ENCODE measurements at regions not wholly inside any gene's neighbourhood (a gene's known extent, or its start where the extent isn't known, plus 50 kb on each side); places are given as distances from the start of the nearest gene placed in this dataset.

- DNase-seq (ENCODE audit: low read depth, low spot score) (no peak), ATAC-seq (no peak), FAIRE-seq (no peak)
- in situ Hi-C loops (cut with MboI): no loop called here
- no peak overlapping the region for H2AFZ ChIP-seq (ENCODE audit: control insufficient read depth, low read depth, low read length)
- no peak overlapping the region for H3K4me2 ChIP-seq (ENCODE audit: control insufficient read depth, insufficient read depth)
- WGBS (ENCODE audit: insufficient coverage, insufficient replicate concordance, low lambda C conversion rate, missing lambda C conversion rate): 0% methylated on average over 4 of the region's 4 CpGs
- H3K79me2 ChIP-seq (ENCODE audit: control insufficient read depth, insufficient read depth, low read length): no peaks in the 10 kb centered on the region
- no peak overlapping the region for H3K27ac ChIP-seq (ENCODE audit: control insufficient read depth, insufficient read depth)
- no peaks in the 10 kb centered on the region for H3K27me3 ChIP-seq (replicated peaks in 1 of 2; ENCODE audit: control insufficient read depth in 2 of 2, insufficient read depth in 2 of 2, low read length in 1 of 2)
- TF ChIP-seq USF1 (IDR thresholded peaks at IDR 0.05; ENCODE audit: borderline replicate concordance, extremely low read length, insufficient read depth, low read depth, low read length) (no peak), RAD51 (IDR thresholded peaks at IDR 0.05) (no peak), SMC3 (IDR thresholded peaks at IDR 0.05; ENCODE audit: borderline replicate concordance, low read length) (no peak), GATAD2B (conservative IDR thresholded peaks at IDR 0.05; ENCODE audit: low read depth) (no peak), POLR2A (IDR thresholded peaks at IDR 0.05; ENCODE audit: low read depth, low read length) (no peak), RELA (IDR thresholded peaks at IDR 0.05; ENCODE audit: borderline replicate concordance, partially characterized antibody) (no peak), POLR2AphosphoS5 (IDR thresholded peaks at IDR 0.05; ENCODE audit: low read length) (no peak), IKZF2 (IDR thresholded peaks at IDR 0.05) (no peak), NRF1 (conservative IDR thresholded peaks at IDR 0.05; ENCODE audit: low read depth, low read length) (no peak)
- RAD21 ChIA-PET (ENCODE audit: unreplicated experiment): no interaction called here
- no peak overlapping the region for H3K9ac ChIP-seq (ENCODE audit: control insufficient read depth, insufficient read depth, low read length)
- intact Hi-C loops (cut with micrococcal nuclease; ENCODE audit: unreplicated experiment): no loop called here
- no peaks in the 10 kb centered on the region for H3K36me3 ChIP-seq (ENCODE audit: control insufficient read depth in 2 of 2, insufficient read depth in 2 of 2, low read length in 1 of 2)
- H3K4me1 ChIP-seq (ENCODE audit: control insufficient read depth, insufficient read depth, low read length): no peaks in the 10 kb centered on the region
- no peak overlapping the region for H3K4me3 ChIP-seq
- SMC1A ChIA-PET (ENCODE audit: uncharacterized antibody, unreplicated experiment): interaction anchor here (0.8 kb wide), 1 partner anchor 98 kb away, joined by 3 read pairs; no protein-coding TSS in a partner anchor
- no peaks in the 10 kb centered on the region for H3K9me3 ChIP-seq (replicated peaks; ENCODE audit: control insufficient read depth, insufficient read depth, low read length)
- CTCF ChIA-PET: no interaction called here
- BruUV-seq (replicated peaks): no TSS peak
- POLR2A ChIA-PET: no interaction called here
- H4K20me1 ChIP-seq (ENCODE audit: control insufficient read depth, insufficient read depth): no peaks in the 10 kb centered on the region
These were observed 126.8 kb upstream of the ADRA1D start for GRCh38 chr20:4375881-4376280.

DNA sequence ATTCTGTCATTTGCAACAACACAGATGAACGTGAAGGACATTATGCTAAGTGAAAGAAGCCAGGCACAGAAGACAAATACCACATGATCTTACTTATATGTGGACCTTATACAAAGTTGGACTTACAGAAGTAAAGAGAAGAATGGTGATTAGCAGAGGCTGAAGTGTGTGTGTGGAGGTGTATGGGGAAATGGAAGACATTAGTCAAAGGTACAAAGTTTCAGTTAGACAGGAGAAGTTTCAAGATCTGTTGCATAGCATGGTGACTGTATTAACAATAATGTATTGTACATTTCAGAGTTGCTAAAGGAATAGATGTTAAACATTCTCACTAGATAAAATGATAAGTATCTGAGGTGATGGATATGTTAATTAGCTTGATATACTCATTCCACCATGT, 124.4 kb upstream of the ADRA1D start:
- in situ Hi-C loops (cut with MboI): no loop called here
- ATAC-seq (no peak), DNase-seq (ENCODE audit: low read depth, low spot score) (no peak), FAIRE-seq (no peak)
- intact Hi-C loops (cut with micrococcal nuclease; ENCODE audit: unreplicated experiment): no loop called here
- Histone ChIP-seq H3K27ac (ENCODE audit: control insufficient read depth, insufficient read depth) (no peak overlapping the region), H3K9ac (ENCODE audit: control insufficient read depth, insufficient read depth, low read length) (no peak overlapping the region), H3K27me3 (replicated peaks in 1 of 2; ENCODE audit: control insufficient read depth in 2 of 2, insufficient read depth in 2 of 2, low read length in 1 of 2) (no peaks in the 10 kb centered on the region), H3K4me2 (ENCODE audit: control insufficient read depth, insufficient read depth) (no peak overlapping the region), H3K4me3 (no peak overlapping the region), H3K4me1 (ENCODE audit: control insufficient read depth, insufficient read depth, low read length) (peaks cover 4% of the 10 kb centered on the region; the same call in 1 of the 2 replicates), H2AFZ (ENCODE audit: control insufficient read depth, low read depth, low read length) (no peak overlapping the region), H3K9me3 (replicated peaks; ENCODE audit: control insufficient read depth, insufficient read depth, low read length) (no peaks in the 10 kb centered on the region; the same call in 2 of the 3 replicates), H3K36me3 (ENCODE audit: control insufficient read depth in 2 of 2, insufficient read depth in 2 of 2, low read length in 1 of 2) (no peaks in the 10 kb centered on the region), H4K20me1 (ENCODE audit: control insufficient read depth, insufficient read depth) (no peaks in the 10 kb centered on the region), H3K79me2 (ENCODE audit: control insufficient read depth, insufficient read depth, low read length) (no peaks in the 10 kb centered on the region)
- 5% methylated on average over 1 of the region's 1 CpG for WGBS (ENCODE audit: insufficient coverage, insufficient replicate concordance, low lambda C conversion rate, missing lambda C conversion rate)
- ChIA-PET RAD21 (ENCODE audit: unreplicated experiment) (no interaction called here), CTCF (no interaction called here), SMC1A (ENCODE audit: uncharacterized antibody, unreplicated experiment) (no interaction called here), POLR2A (no interaction called here)
- BruUV-seq (replicated peaks): no TSS peak
- TF ChIP-seq CBX5 (IDR thresholded peaks at IDR 0.05; ENCODE audit: low read depth) (no peak), NFYA (IDR thresholded peaks at IDR 0.05; ENCODE audit: borderline replicate concordance, low read depth, low read length) (no peak), GATAD2B (conservative IDR thresholded peaks at IDR 0.05; ENCODE audit: low read depth) (no peak), HDGF (IDR thresholded peaks at IDR 0.05) (no peak), PAX8 (IDR thresholded peaks at IDR 0.05) (no peak), EP300 (IDR thresholded peaks at IDR 0.05; ENCODE audit: borderline replicate concordance in 1 of 2, control insufficient read depth in 1 of 2, low read depth in 2 of 2, low read length in 2 of 2) (no peak), TCF7 (IDR thresholded peaks at IDR 0.05; ENCODE audit: borderline replicate concordance) (no peak)
- TF ChIP-seq, protein P1, sequence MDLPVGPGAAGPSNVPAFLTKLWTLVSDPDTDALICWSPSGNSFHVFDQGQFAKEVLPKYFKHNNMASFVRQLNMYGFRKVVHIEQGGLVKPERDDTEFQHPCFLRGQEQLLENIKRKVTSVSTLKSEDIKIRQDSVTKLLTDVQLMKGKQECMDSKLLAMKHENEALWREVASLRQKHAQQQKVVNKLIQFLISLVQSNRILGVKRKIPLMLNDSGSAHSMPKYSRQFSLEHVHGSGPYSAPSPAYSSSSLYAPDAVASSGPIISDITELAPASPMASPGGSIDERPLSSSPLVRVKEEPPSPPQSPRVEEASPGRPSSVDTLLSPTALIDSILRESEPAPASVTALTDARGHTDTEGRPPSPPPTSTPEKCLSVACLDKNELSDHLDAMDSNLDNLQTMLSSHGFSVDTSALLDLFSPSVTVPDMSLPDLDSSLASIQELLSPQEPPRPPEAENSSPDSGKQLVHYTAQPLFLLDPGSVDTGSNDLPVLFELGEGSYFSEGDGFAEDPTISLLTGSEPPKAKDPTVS (IDR thresholded peaks at IDR 0.05; ENCODE audit: low read depth, low read length): no peak
- TF ChIP-seq, protein P2, sequence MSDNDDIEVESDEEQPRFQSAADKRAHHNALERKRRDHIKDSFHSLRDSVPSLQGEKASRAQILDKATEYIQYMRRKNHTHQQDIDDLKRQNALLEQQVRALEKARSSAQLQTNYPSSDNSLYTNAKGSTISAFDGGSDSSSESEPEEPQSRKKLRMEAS (IDR thresholded peaks at IDR 0.05; ENCODE audit: low read depth, low read length): no peak

All from GM12878 (cell line).